ENCODE measurements at regions not wholly inside any gene's neighbourhood (a gene's known extent, or its start where the extent isn't known, plus 50 kb on each side); places are given as distances from the start of the nearest gene placed in this dataset.

DNA sequence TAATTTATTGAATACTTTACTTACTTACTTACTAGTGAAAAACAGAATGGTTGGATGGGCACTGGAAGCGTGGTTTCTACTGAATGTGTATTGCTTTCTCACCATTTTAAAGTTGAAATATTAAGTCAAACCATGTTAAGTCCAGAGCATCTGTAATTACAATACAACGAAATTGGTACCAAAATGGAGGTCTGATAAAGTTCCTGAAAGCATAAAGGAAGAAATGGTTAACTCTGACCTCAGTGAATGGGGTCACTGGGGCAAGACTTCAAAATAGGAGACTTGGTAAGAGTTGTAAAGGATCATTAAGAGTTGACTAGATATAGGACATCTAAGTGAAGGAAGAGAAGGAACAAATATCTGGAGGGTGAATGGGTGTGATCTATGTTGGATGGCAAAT, 237.1 kb downstream of the MAF start:
- TF ChIP-seq, protein P1, sequence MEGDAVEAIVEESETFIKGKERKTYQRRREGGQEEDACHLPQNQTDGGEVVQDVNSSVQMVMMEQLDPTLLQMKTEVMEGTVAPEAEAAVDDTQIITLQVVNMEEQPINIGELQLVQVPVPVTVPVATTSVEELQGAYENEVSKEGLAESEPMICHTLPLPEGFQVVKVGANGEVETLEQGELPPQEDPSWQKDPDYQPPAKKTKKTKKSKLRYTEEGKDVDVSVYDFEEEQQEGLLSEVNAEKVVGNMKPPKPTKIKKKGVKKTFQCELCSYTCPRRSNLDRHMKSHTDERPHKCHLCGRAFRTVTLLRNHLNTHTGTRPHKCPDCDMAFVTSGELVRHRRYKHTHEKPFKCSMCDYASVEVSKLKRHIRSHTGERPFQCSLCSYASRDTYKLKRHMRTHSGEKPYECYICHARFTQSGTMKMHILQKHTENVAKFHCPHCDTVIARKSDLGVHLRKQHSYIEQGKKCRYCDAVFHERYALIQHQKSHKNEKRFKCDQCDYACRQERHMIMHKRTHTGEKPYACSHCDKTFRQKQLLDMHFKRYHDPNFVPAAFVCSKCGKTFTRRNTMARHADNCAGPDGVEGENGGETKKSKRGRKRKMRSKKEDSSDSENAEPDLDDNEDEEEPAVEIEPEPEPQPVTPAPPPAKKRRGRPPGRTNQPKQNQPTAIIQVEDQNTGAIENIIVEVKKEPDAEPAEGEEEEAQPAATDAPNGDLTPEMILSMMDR (IDR thresholded peaks at IDR 0.05; ENCODE audit: low read length, missing control alignments), result no peak
- H3K4me3 ChIP-seq (replicated peaks; ENCODE audit: low read depth, low read length), result no peak overlapping the region
- DNase-seq (ENCODE audit: low read depth), result no peak

DNA sequence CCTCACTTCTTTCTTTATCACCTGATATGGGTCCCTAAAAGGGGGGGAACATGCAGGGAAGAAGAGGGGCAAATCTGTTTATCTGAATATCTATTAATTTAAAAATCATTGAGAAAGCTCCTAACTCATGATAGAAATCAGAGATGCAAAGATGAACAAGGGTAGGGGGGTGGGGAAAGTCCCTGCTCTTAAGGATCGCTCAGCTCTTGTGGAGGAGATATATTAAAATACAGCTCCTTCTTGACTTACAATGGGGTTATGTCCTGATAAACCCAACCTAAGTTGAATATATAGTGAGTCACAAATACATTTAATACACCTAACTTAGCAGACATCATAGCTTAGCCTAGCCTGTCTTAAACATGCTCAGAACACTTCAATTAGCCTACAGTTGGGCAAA, 237.5 kb downstream of the MAF start:
- TF ChIP-seq, protein P1 (IDR thresholded peaks at IDR 0.05; ENCODE audit: low read length, missing control alignments), result no peak
- no peak for DNase-seq (ENCODE audit: low read depth)
- H3K4me3 ChIP-seq (replicated peaks; ENCODE audit: low read depth, low read length), result no peak overlapping the region

DNA sequence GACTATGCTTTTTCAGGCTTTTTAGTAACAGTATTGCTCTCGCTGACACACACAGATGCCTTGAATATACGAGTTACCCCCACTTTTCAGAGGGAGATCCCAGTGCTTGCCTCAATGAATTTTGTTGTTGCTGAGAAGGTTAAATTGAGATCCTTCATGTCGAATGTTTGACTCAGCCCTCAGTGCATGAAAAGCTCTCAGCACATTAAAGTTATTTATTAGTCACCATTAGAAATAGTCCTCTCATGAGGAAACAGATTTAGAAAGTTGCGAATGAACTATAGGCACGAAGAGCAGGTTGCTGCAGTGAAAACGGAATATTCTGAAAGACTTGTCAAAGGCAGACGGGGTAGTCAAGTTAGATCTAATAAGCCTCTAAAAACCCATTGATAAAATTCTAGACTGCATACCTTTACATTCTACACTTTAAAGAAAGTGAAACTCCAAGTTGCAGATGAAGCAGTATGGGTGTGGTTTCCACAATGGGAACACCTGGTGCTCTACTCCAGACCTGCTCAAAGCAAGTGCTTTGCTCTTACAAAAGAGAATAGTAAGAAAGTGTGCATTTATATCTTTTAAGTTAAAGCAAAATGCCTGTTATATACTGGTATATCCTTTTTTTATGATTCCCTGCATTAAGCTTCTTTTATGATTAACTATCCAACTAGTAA, 238.1 kb downstream of the MAF start:
- no peak for DNase-seq (ENCODE audit: low read depth)
- no peak overlapping the region for H3K4me3 ChIP-seq (replicated peaks; ENCODE audit: low read depth, low read length)
- TF ChIP-seq, protein P1 (IDR thresholded peaks at IDR 0.05; ENCODE audit: low read length, missing control alignments), result no peak

DNA sequence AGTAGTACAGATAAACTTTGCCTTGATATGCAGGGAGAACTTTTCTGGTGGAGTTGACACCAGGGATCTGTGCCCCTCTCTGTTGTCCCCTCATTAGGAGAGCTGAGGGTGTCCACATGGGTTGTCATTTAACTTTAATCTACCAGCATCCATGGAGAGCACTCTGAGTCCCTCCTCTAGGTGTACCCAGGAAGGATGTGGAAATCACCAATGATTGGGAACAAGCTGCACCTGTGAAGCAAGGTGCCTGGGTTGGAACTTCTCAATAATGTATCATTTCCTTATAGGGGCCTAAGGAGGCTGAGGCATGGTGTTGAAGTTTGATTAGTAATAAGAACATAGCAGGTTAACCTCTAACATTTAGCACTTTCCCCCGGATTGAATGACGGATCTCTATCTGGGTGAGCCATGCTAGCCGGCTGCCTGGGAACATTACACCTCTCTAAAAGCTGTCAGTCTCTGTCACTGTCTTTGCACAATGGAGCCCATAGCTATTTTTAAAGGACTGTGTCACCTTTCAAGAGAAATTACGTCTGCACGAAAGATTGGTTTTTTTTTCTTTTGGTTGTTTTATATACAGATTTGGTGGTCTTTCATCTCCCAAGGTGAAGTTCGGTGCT, 239.3 kb downstream of the MAF start:
- TF ChIP-seq, protein P1 (IDR thresholded peaks at IDR 0.05; ENCODE audit: low read length, missing control alignments), result no peak
- H3K4me3 ChIP-seq (replicated peaks; ENCODE audit: low read depth, low read length), result no peak overlapping the region
- no peak for DNase-seq (ENCODE audit: low read depth)

DNA sequence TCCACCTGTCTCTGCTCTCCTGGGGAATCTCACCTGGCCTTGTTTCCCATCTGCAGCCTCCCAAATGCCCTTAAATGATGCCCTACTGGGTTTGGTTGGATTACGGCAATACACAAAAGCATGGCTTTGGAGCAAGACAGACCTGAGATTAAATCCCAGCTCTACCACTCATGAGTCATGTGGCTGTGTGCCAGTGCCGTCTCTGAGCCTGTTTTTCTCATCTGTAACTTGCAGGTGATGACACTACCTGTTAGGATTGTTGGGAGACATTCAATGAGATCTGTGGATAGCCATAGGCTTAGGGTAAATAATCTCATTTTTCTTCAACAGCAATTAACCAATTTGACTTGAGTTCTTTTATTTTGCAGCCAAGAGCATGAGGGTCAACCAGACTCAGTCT, 240.3 kb downstream of the MAF start:
- H3K4me3 ChIP-seq (replicated peaks; ENCODE audit: low read depth, low read length), result no peak overlapping the region
- no peak for DNase-seq (ENCODE audit: low read depth)
- TF ChIP-seq, protein P1 (IDR thresholded peaks at IDR 0.05; ENCODE audit: low read length, missing control alignments), result no peak

DNA sequence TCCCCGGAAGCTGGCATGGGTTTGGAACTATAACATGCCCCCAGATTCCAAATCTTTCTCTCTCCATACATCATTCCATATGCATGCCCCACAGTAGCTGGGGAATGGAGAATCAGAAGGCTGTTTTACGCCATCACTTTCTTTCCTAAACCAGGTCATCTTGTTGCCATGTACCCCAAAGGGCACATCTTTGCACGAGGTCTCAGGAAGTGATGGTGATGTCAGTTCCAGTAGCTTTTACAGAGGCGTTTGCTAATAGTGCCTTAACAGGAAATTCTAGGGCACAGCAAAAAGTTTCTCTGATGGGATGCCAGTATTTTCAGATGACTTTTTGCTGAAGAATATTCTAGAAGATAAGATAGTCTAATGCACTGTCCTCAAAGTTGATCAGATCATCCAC, 241.5 kb downstream of the MAF start:
- H3K4me3 ChIP-seq (replicated peaks; ENCODE audit: low read depth, low read length), result no peak overlapping the region
- TF ChIP-seq, protein P1 (IDR thresholded peaks at IDR 0.05; ENCODE audit: low read length, missing control alignments), result no peak
- DNase-seq (ENCODE audit: low read depth), result no peak

DNA sequence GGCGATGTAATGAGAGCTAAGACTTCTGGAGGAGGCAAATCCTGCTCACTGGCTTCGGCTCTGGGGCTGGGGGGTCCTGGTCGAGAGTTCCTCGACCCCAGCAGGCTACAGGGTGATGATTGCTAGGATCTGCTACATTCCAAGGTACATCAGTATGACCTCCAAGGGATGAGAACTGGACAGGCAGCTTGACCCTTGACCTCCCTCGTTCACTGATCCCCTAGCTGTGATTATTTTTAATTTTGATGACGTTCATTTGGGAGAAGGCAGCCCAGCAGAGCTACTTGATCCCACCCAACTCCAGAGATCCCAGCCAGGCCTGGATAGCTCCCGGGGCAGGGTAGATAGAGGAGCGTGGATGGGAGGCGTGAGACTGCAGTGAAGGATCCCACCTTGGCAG, 242.3 kb downstream of the MAF start:
- DNase-seq (ENCODE audit: low read depth), result no peak
- H3K4me3 ChIP-seq (replicated peaks; ENCODE audit: low read depth, low read length), result no peak overlapping the region
- TF ChIP-seq, protein P1 (IDR thresholded peaks at IDR 0.05; ENCODE audit: low read length, missing control alignments), result no peak

Measured in fibroblast of pulmonary artery (primary cell).